ENCODE measurements at regions not wholly inside any gene's neighbourhood (a gene's known extent, or its start where the extent isn't known, plus 50 kb on each side); places are given as distances from the start of the nearest gene placed in this dataset.

- peaks cover 0 to 8% (median 2%) of the 10 kb centered on the region in 4 donors for H3K9me3 ChIP-seq (ENCODE audit: control insufficient read depth in 4 of 4, low read length in 3 of 4)
- TF ChIP-seq FOXA1 (IDR thresholded peaks at IDR 0.05) (no peak), NR2F2 (IDR thresholded peaks at IDR 0.05) (no peak), YY1 (IDR thresholded peaks at IDR 0.05) (no peak), ZBTB33 (IDR thresholded peaks at IDR 0.05) (no peak), SP1 (IDR thresholded peaks at IDR 0.05) (no peak), HNF4A (conservative IDR thresholded peaks at IDR 0.05) (no peak), HNF4G (IDR thresholded peaks at IDR 0.05) (no peak), EGR1 (IDR thresholded peaks at IDR 0.05; ENCODE audit: low read depth in 2 of 2) (no peak), FOXA2 (IDR thresholded peaks at IDR 0.05) (no peak), RXRA (IDR thresholded peaks at IDR 0.05) (no peak), MAX (IDR thresholded peaks at IDR 0.05) (no peak)
- 55% methylated on average over 2 of the region's 2 CpGs for WGBS
- H3K27ac ChIP-seq (ENCODE audit: low read depth in 1 of 2, low read length in 2 of 2) = no peak overlapping the region
- no peak for DNase-seq (ENCODE audit: low spot score)
- H3K4me3 ChIP-seq (ENCODE audit: low read depth in 1 of 3, low read length in 3 of 3) = no peak overlapping the region
- H3K27me3 ChIP-seq (ENCODE audit: control insufficient read depth in 4 of 4, insufficient read depth in 4 of 4, low read length in 3 of 4) = no peaks in the 10 kb centered on the region
- no peak overlapping the region for H3K9ac ChIP-seq (ENCODE audit: low read depth in 1 of 2, low read length in 2 of 2)
- no peaks in the 10 kb centered on the region for H3K4me1 ChIP-seq (ENCODE audit: control insufficient read depth in 4 of 4, insufficient read depth in 4 of 4, low read length in 3 of 4)
- H3K36me3 ChIP-seq (ENCODE audit: control insufficient read depth in 4 of 4, insufficient read depth in 3 of 4, low read depth in 1 of 4, low read length in 3 of 4) = no peaks in the 10 kb centered on the region
Measured at GRCh38 chr6:112594886-112595594, 247.9 kb downstream of the RFPL4B start.

GRCh38 chr6:112595841-112596240 lies 248.7 kb downstream of the RFPL4B start:
- Histone ChIP-seq H3K36me3 (ENCODE audit: control insufficient read depth in 4 of 4, insufficient read depth in 3 of 4, low read depth in 1 of 4, low read length in 3 of 4) (no peaks in the 10 kb centered on the region), H3K4me3 (ENCODE audit: low read depth in 1 of 3, low read length in 3 of 3) (no peak overlapping the region), H3K4me1 (ENCODE audit: control insufficient read depth in 4 of 4, insufficient read depth in 4 of 4, low read length in 3 of 4) (no peaks in the 10 kb centered on the region), H3K27me3 (ENCODE audit: control insufficient read depth in 4 of 4, insufficient read depth in 4 of 4, low read length in 3 of 4) (no peaks in the 10 kb centered on the region), H3K9ac (ENCODE audit: low read depth in 1 of 2, low read length in 2 of 2) (no peak overlapping the region), H3K27ac (ENCODE audit: low read depth in 1 of 2, low read length in 2 of 2) (no peak overlapping the region), H3K9me3 (ENCODE audit: control insufficient read depth in 4 of 4, low read length in 3 of 4) (peaks cover 0 to 8% (median 2%) of the 10 kb centered on the region in 4 donors)
- 61% methylated on average over 2 of the region's 2 CpGs for WGBS
- TF ChIP-seq NR2F2 (IDR thresholded peaks at IDR 0.05) (no peak), FOXA2 (IDR thresholded peaks at IDR 0.05) (no peak), EGR1 (IDR thresholded peaks at IDR 0.05; ENCODE audit: low read depth in 2 of 2) (no peak), MAX (IDR thresholded peaks at IDR 0.05) (no peak), HNF4A (conservative IDR thresholded peaks at IDR 0.05) (no peak), TAF1 (conservative IDR thresholded peaks at IDR 0.05) (no peak), SP1 (IDR thresholded peaks at IDR 0.05) (no peak), HNF4G (IDR thresholded peaks at IDR 0.05) (no peak), ZBTB33 (IDR thresholded peaks at IDR 0.05) (no peak), JUND (IDR thresholded peaks at IDR 0.05) (no peak), CTCF (IDR thresholded peaks at IDR 0.05; ENCODE audit: low read depth, low read length, missing input control) (no peak), RXRA (IDR thresholded peaks at IDR 0.05) (no peak), FOXA1 (IDR thresholded peaks at IDR 0.05) (no peak), GABPA (IDR thresholded peaks at IDR 0.05 in 1 of 2, conservative IDR thresholded peaks at IDR 0.05 in 1 of 2) (no peak), REST (IDR thresholded peaks at IDR 0.05) (no peak), RAD21 (IDR thresholded peaks at IDR 0.05) (no peak), YY1 (IDR thresholded peaks at IDR 0.05) (no peak), ATF3 (IDR thresholded peaks at IDR 0.05) (no peak)
- no peak for DNase-seq (ENCODE audit: low spot score)
